Type B pancreatic cell (in vitro differentiated cells): ENCODE measurements at regions not wholly inside any gene's neighbourhood (a gene's known extent, or its start where the extent isn't known, plus 50 kb on each side); places are given as distances from the start of the nearest gene placed in this dataset.

Source experiments
- DNase-seq: peaks from one replicate; pipeline ENCODE4 v3.0.0; 2021; ENCODE audit warnings: mixed read lengths; ENCODE audit not compliant: unreplicated experiment; ENCODE audit errors: extremely low spot score
- H3K27ac Mint-ChIP-seq: 2 replicates; pipeline ENCODE4 v1.8.0; 2021; ENCODE audit warnings: mild to moderate bottlenecking, mixed read lengths
- H3K27me3 Mint-ChIP-seq: 2 replicates; pipeline ENCODE4 v1.8.0; 2021; ENCODE audit warnings: mixed read lengths
- H3K36me3 Mint-ChIP-seq: 2 replicates; pipeline ENCODE4 v1.8.0; 2021; ENCODE audit warnings: mixed read lengths
- H3K4me1 Mint-ChIP-seq: one replicate; pipeline ENCODE4 v1.8.0; 2021; ENCODE audit warnings: mixed read lengths; ENCODE audit not compliant: unreplicated experiment
- H3K4me3 Mint-ChIP-seq: 2 replicates; pipeline ENCODE4 v1.8.0; 2021; ENCODE audit warnings: mild to moderate bottlenecking, mixed read lengths
- H3K9me3 Mint-ChIP-seq: 2 replicates; pipeline ENCODE4 v1.8.0; 2021; ENCODE audit warnings: mixed read lengths
- TF ChIP-seq, protein P1 (sequence below): fragments of 200-600 bp; sonication (generic); conservative IDR thresholded peaks from 2 replicates; pipeline ENCODE4 v1.5.0; 2021; ENCODE audit warnings: antibody characterized with exemption, mild to moderate bottlenecking

- DNase-seq, result no peak
- Mint-ChIP-seq H3K9me3 (no peaks in the 10 kb centered on the region), H3K4me3 (no peak overlapping the region), H3K4me1 (peaks cover 3% of the 10 kb centered on the region), H3K27me3 (no peaks in the 10 kb centered on the region), H3K36me3 (no peaks in the 10 kb centered on the region), H3K27ac (peak overlapping the region; percentile 84)
- TF ChIP-seq, protein P1, sequence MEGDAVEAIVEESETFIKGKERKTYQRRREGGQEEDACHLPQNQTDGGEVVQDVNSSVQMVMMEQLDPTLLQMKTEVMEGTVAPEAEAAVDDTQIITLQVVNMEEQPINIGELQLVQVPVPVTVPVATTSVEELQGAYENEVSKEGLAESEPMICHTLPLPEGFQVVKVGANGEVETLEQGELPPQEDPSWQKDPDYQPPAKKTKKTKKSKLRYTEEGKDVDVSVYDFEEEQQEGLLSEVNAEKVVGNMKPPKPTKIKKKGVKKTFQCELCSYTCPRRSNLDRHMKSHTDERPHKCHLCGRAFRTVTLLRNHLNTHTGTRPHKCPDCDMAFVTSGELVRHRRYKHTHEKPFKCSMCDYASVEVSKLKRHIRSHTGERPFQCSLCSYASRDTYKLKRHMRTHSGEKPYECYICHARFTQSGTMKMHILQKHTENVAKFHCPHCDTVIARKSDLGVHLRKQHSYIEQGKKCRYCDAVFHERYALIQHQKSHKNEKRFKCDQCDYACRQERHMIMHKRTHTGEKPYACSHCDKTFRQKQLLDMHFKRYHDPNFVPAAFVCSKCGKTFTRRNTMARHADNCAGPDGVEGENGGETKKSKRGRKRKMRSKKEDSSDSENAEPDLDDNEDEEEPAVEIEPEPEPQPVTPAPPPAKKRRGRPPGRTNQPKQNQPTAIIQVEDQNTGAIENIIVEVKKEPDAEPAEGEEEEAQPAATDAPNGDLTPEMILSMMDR, result no peak
Measured at GRCh38 chr14:42862114-42862513, 1255.4 kb downstream of the LRFN5 start.

DNA sequence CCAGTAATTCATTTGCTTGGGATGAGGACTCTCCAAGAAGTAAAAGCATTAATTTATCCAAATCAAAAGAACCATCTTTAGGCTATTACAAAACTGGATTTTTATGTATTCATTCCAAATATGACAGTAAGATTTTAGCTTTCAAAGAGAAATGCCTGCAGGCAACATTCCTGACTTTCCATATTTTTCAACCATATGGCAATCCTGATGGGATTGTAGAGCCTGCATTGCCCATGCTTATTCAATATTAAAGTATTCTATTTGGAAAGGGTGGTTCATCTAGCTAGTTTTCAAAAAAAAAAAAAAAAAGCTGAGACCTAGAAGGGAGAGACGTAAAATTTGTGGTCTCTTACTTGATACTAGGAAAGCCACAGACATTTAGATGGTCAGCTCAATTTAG lies 1253.7 kb downstream of the LRFN5 start:
- H3K4me1 Mint-ChIP-seq, result peaks cover 3% of the 10 kb centered on the region
- H3K36me3 Mint-ChIP-seq, result no peaks in the 10 kb centered on the region
- no peak overlapping the region for H3K27ac Mint-ChIP-seq
- no peak overlapping the region for H3K4me3 Mint-ChIP-seq
- TF ChIP-seq, protein P1, result no peak
- no peak for DNase-seq
- H3K27me3 Mint-ChIP-seq, result no peaks in the 10 kb centered on the region
- no peaks in the 10 kb centered on the region for H3K9me3 Mint-ChIP-seq

DNA sequence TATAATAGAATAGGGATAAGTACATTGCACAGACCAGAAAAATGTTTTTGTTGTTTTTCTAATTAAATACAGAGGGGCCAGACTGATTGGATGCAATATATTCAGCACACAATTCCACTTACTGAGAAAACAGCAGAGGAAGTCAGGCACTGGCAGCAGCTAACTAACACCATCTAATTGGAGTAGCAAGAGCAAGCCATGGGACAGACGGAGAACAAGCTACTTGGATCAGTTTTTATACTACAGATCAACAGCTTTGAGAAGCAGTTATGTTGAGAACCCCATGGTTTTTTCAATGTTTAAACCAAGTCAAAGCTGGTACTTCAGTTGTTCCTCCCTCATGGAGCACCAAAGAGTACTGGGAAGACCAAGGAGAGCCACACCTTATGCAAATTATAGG lies 1249.4 kb downstream of the LRFN5 start:
- Mint-ChIP-seq H3K27me3 (no peaks in the 10 kb centered on the region), H3K27ac (no peak overlapping the region), H3K36me3 (no peaks in the 10 kb centered on the region), H3K4me3 (no peak overlapping the region), H3K9me3 (no peaks in the 10 kb centered on the region), H3K4me1 (peaks cover 14% of the 10 kb centered on the region)
- TF ChIP-seq, protein P1, result no peak
- no peak for DNase-seq

- H3K27ac Mint-ChIP-seq, result peak overlapping the region; percentile 20
- H3K4me3 Mint-ChIP-seq, result no peak overlapping the region
- no peaks in the 10 kb centered on the region for H3K9me3 Mint-ChIP-seq
- TF ChIP-seq, protein P1, result no peak
- H3K27me3 Mint-ChIP-seq, result no peaks in the 10 kb centered on the region
- no peaks in the 10 kb centered on the region for H3K36me3 Mint-ChIP-seq
- peaks cover 12% of the 10 kb centered on the region for H3K4me1 Mint-ChIP-seq
- no peak for DNase-seq
Measured at GRCh38 chr14:42855085-42855484, 1248.4 kb downstream of the LRFN5 start.

DNA sequence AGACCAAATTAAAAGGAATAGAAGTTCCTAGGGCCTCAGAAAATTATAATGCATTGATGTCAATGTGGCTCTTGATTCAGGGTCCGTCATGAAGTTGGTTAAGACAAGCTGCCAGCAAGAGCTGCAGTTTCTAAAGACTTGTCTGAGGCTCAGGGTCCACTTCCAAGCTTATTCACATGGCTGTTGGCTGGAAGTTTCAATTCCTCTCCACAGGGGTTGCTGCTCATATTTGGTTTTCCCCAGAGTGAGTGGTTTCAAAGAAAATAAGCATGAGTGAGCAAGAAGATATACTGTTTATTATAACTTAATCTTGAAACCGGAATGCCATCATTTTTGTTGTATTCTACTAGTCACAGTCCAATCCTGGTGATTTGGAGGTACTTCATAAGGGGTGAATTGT lies 1247.4 kb downstream of the LRFN5 start:
- DNase-seq, result no peak
- H3K27ac Mint-ChIP-seq, result no peak overlapping the region
- no peaks in the 10 kb centered on the region for H3K36me3 Mint-ChIP-seq
- no peak overlapping the region for H3K4me3 Mint-ChIP-seq
- TF ChIP-seq, protein P1, result no peak
- no peaks in the 10 kb centered on the region for H3K27me3 Mint-ChIP-seq
- H3K4me1 Mint-ChIP-seq, result peaks cover 12% of the 10 kb centered on the region
- no peaks in the 10 kb centered on the region for H3K9me3 Mint-ChIP-seq

- Mint-ChIP-seq H3K36me3 (no peaks in the 10 kb centered on the region), H3K4me3 (no peak overlapping the region), H3K27me3 (no peaks in the 10 kb centered on the region), H3K9me3 (no peaks in the 10 kb centered on the region), H3K27ac (no peak overlapping the region), H3K4me1 (no peaks in the 10 kb centered on the region)
- TF ChIP-seq, protein P1, result no peak
- no peak for DNase-seq
Measured at GRCh38 chr14:42848652-42849051, 1242.0 kb downstream of the LRFN5 start.
